NCI-H748 treated with DMSO at 0.1 percent for 48 hours (cell line): ENCODE measurements at regions not wholly inside any gene's neighbourhood (a gene's known extent, or its start where the extent isn't known, plus 50 kb on each side); places are given as distances from the start of the nearest gene placed in this dataset.

Experiments used
- DNase-seq: peaks from one replicate; lab custom pipeline; 2025; lab: John Stamatoyannopoulos, UW

GRCh38 chr5:5005353-5005752 is 134.8 kb upstream of the ADAMTS16 start:
- DNase-seq, result no peak

GRCh38 chr5:5006548-5006947 is 133.6 kb upstream of the ADAMTS16 start:
- no peak for DNase-seq

- DNase-seq, result no peak
Observed at GRCh38 chr5:5009240-5009639, 130.9 kb upstream of the ADAMTS16 start.

- no peak for DNase-seq
Observed at GRCh38 chr5:5011151-5011550, 129.0 kb upstream of the ADAMTS16 start.

- no peak for DNase-seq
Observed at GRCh38 chr5:5014586-5015235, 125.4 kb upstream of the ADAMTS16 start.

GRCh38 chr5:5017827-5018577 is 122.1 kb upstream of the ADAMTS16 start:
- no peak for DNase-seq

GRCh38 chr5:5018578-5018970 is 121.6 kb upstream of the ADAMTS16 start:
- DNase-seq, result no peak

- no peak for DNase-seq
Observed at GRCh38 chr5:5021436-5021835, 118.7 kb upstream of the ADAMTS16 start.

GRCh38 chr5:5025098-5025773 is 114.9 kb upstream of the ADAMTS16 start:
- no peak for DNase-seq

- DNase-seq, result peak; percentile 77
Observed at GRCh38 chr5:5025774-5026408, 114.2 kb upstream of the ADAMTS16 start.

- no peak for DNase-seq
Observed at GRCh38 chr5:5026409-5026785, 113.7 kb upstream of the ADAMTS16 start.

GRCh38 chr5:5031665-5032064 is 108.5 kb upstream of the ADAMTS16 start:
- no peak for DNase-seq

- DNase-seq, result no peak
Observed at GRCh38 chr5:5037674-5038073, 102.5 kb upstream of the ADAMTS16 start.

- no peak for DNase-seq
Observed at GRCh38 chr5:5039918-5040317, 100.2 kb upstream of the ADAMTS16 start.

GRCh38 chr5:5040712-5041111 is 99.4 kb upstream of the ADAMTS16 start:
- DNase-seq, result no peak

GRCh38 chr5:5042806-5043205 is 97.3 kb upstream of the ADAMTS16 start:
- no peak for DNase-seq

- no peak for DNase-seq
Observed at GRCh38 chr5:5043346-5043745, 96.8 kb upstream of the ADAMTS16 start.

- no peak for DNase-seq
Observed at GRCh38 chr5:5044247-5044840, 95.8 kb upstream of the ADAMTS16 start.

GRCh38 chr5:5046680-5047502 is 93.2 kb upstream of the ADAMTS16 start:
- no peak for DNase-seq

GRCh38 chr5:5050801-5051200 is 89.3 kb upstream of the ADAMTS16 start:
- DNase-seq, result no peak

GRCh38 chr5:5055712-5056111 is 84.4 kb upstream of the ADAMTS16 start:
- DNase-seq, result no peak
